ENCODE measurements at regions not wholly inside any gene's neighbourhood (a gene's known extent, or its start where the extent isn't known, plus 50 kb on each side); places are given as distances from the start of the nearest gene placed in this dataset.

DNA sequence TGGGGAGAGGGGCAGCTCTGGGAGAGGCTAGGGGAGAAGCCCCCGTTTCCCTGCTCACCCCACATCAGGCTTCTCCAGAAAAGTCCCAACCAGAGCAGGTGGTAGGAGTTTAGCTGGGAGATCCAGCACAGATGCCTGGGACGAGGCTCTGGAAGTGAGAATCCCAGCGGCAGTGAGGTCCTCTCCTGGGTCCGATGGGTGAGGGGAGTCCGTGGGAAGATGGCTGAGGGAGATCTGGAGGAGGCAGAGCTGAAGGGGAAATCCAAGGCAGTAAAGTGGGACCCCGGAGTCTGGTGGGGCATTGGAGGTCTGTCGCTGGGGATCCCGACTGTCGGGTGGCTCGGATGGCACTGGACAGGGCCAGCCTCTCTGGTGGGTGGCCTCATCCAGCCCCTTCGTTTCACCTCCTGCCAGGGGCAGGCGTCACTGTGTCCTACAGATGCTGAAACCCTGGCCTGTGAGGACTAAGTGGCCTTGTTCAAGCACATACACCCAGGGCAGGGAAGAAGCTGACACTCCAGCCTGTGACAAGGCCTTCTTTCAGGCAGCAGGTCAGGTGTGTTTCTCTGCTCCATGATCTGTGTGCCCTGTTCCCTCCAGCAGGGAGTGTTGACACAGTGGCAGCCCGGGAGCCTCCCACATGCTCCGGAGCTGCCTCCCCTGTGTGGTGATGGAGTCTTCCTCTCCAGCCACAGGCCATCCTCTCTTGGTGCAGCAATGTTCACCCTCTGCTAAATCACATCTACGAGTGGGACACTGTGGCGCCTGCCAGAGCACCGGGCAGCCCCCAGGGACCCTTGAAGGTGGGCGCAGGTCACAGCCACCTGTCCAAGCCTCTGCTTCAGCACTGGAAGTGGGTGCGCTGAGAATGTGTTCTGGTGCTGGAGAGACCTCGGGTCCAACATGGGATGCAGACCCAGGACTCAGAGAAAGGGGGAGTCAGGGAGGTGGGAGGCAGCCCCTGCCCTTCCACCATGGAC is 850.8 kb downstream of the BRD1 start (continued):
- TF ChIP-seq RFX5 (IDR thresholded peaks at IDR 0.05; ENCODE audit: low read depth, low read length): no peak

DNA sequence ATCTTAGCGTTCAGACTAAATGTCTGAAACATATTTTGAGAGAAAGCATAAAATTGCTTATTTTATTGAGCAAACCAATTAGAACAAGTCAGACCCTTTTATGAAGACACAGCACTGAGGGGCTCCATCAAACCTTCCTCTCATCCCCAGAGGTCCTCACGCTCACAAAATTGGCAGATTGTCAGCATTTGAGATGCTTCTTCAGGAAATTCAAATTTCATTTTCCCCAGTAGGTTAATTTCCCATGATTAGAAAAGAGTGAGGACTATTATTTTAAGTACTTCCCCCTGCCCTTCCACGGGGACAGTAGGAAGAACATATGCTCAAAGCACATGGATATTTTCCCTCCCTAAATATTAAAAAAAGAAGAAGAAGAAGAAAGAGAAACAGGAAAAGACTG is 851.8 kb downstream of the BRD1 start:
- CTCF ChIA-PET: no interaction called here

More for the DNA sequence above, 851.8 kb downstream of the BRD1 start:
- DNase-seq: no peak
- H3K9ac ChIP-seq (ENCODE audit: low read depth, low read length): no peak overlapping the region
- H3K23ac ChIP-seq (ENCODE audit: low read depth, low read length): no peak overlapping the region
- H2BK120ac ChIP-seq (ENCODE audit: low read depth, low read length): no peak overlapping the region
- no peak overlapping the region for H2AK5ac ChIP-seq (ENCODE audit: low read depth, low read length)
- no peak overlapping the region for H3K4me2 ChIP-seq (ENCODE audit: low read depth, low read length)
- no peaks in the 10 kb centered on the region for H3K9me1 ChIP-seq (ENCODE audit: insufficient read depth, low read length)
- H4K20me1 ChIP-seq (ENCODE audit: insufficient read depth, low read length): no peaks in the 10 kb centered on the region
- no peak overlapping the region for H2AFZ ChIP-seq (replicated peaks; ENCODE audit: low read length, poor library complexity)
- no peak for ATAC-seq (ENCODE audit: low read depth)
- H2BK15ac ChIP-seq (ENCODE audit: low read depth, low read length): no peak overlapping the region
- no peaks in the 10 kb centered on the region for H3K27me3 ChIP-seq (ENCODE audit: control insufficient read depth, insufficient read depth, low read length)
- no peak overlapping the region for H3K4me3 ChIP-seq (ENCODE audit: insufficient read depth, low read depth, low read length)
- in situ Hi-C loops (cut with MboI; ENCODE audit: low sequenced_read_pairs) (no loop called here), intact Hi-C loops (cut with micrococcal nuclease) (no loop called here), dilution Hi-C loops (cut with HindIII; ENCODE audit: low sequenced_read_pairs, unreplicated experiment) (no loop called here)
- H4K5ac ChIP-seq (ENCODE audit: low read depth, low read length): no peak overlapping the region
- no peak overlapping the region for H2AK9ac ChIP-seq (replicated peaks; ENCODE audit: low read depth, low read length, poor library complexity)
- H2BK20ac ChIP-seq (ENCODE audit: low read depth, low read length): no peak overlapping the region
- no peak overlapping the region for H3K27ac ChIP-seq (ENCODE audit: insufficient read depth, low read length)
- H3K4ac ChIP-seq (ENCODE audit: low read depth, low read length): no peak overlapping the region
- H3K18ac ChIP-seq (ENCODE audit: low read depth, low read length): no peak overlapping the region
- no peaks in the 10 kb centered on the region for H3K36me3 ChIP-seq (ENCODE audit: control insufficient read depth, insufficient read depth, low read length)
- WGBS, 2 experiments (ENCODE audit: extremely low coverage in 2 of 2, insufficient read length in 1 of 2): no CpG with 5 or more reads among the region's 3 CpGs
- H3K9me3 ChIP-seq (ENCODE audit: control insufficient read depth, insufficient read depth, low read length): peaks cover 46% of the 10 kb centered on the region
- H3K4me1 ChIP-seq (ENCODE audit: control insufficient read depth, insufficient read depth, low read length): no peaks in the 10 kb centered on the region
- no peak overlapping the region for H4K8ac ChIP-seq (ENCODE audit: low read depth in 2 of 2, low read length in 2 of 2)
- no peak overlapping the region for H3K14ac ChIP-seq (replicated peaks; ENCODE audit: low read depth, low read length)
- no peak overlapping the region for H4K91ac ChIP-seq (ENCODE audit: insufficient read depth, low read depth, low read length)
- POLR2A ChIA-PET (ENCODE audit: unreplicated experiment): no interaction called here
- TF ChIP-seq, protein P1, sequence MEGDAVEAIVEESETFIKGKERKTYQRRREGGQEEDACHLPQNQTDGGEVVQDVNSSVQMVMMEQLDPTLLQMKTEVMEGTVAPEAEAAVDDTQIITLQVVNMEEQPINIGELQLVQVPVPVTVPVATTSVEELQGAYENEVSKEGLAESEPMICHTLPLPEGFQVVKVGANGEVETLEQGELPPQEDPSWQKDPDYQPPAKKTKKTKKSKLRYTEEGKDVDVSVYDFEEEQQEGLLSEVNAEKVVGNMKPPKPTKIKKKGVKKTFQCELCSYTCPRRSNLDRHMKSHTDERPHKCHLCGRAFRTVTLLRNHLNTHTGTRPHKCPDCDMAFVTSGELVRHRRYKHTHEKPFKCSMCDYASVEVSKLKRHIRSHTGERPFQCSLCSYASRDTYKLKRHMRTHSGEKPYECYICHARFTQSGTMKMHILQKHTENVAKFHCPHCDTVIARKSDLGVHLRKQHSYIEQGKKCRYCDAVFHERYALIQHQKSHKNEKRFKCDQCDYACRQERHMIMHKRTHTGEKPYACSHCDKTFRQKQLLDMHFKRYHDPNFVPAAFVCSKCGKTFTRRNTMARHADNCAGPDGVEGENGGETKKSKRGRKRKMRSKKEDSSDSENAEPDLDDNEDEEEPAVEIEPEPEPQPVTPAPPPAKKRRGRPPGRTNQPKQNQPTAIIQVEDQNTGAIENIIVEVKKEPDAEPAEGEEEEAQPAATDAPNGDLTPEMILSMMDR (conservative IDR thresholded peaks at IDR 0.05; ENCODE audit: low read depth, low read length): no peak
- no peak for TF ChIP-seq FOS (IDR thresholded peaks at IDR 0.05; ENCODE audit: low read depth, low read length)
- BruUV-seq (replicated peaks): no TSS peak
- H3K79me1 ChIP-seq (ENCODE audit: low read depth in 1 of 2, low read length in 2 of 2): no peaks in the 10 kb centered on the region
- H3K56ac ChIP-seq (ENCODE audit: extremely low read depth, insufficient read depth, low read length): no peak overlapping the region
- H2BK5ac ChIP-seq (ENCODE audit: low read depth, low read length, poor library complexity, severe bottlenecking): no peak overlapping the region

Measured in IMR-90 (cell line).